Myocyte (in vitro differentiated cells): ENCODE measurements at regions not wholly inside any gene's neighbourhood (a gene's known extent, or its start where the extent isn't known, plus 50 kb on each side); places are given as distances from the start of the nearest gene placed in this dataset.
A peak's percentile ranks its signal among the peaks of the same experiment; 100 is the strongest.

Experiments used
- DNase-seq: peaks from one replicate; pipeline ENCODE4 v3.0.0-alpha.2; 2012; ENCODE audit warnings: low read depth

DNA sequence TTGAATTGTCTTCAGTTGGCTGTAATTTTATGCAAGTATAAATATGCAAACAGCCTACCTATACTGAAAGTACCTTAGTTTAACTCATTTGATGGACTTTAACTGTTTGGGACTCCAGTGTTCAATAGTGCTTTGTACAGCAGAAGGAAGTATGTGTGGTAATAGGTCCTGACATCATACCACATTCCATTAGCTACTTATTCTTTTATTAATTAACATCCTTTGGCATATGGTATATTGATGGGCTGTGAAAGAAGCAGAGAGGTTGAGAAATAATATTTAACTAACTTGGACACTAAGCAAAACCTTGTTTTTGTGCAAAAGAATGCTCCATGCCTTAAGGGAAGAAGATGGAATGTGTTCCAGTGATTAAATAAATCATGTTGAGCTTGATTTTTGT lies 97.6 kb upstream of the SEMA6A start:
- no peak for DNase-seq

DNA sequence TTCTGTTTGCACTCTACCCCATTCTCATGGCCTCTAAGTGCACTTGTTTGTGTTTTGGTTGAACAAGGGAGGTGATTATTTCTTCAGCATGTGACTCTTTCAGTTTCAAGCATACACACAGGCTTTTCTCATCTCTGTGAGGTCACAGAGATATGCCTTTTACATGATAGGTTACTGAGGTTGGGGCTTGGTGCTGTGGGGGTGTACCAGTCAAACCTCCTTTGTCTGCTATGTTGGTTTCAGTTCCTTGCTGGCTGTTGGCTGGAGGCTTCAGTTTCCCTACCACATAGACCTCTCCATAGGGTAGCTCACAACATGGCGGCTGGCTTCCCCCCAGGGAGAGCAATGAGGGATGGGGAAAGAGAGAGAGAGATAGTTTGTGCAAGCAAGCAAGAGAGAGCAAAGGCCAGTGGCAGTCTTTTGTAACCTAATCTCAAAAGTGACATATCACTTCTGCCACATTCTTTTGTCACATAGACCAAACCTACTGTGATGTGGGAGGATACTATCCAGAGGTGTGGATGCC lies 96.7 kb upstream of the SEMA6A start:
- DNase-seq = no peak

- DNase-seq = no peak
Observed at GRCh38 chr5:116669261-116670031, 94.8 kb upstream of the SEMA6A start.

- DNase-seq = no peak
Observed at GRCh38 chr5:116668390-116668789, 93.8 kb upstream of the SEMA6A start.

DNA sequence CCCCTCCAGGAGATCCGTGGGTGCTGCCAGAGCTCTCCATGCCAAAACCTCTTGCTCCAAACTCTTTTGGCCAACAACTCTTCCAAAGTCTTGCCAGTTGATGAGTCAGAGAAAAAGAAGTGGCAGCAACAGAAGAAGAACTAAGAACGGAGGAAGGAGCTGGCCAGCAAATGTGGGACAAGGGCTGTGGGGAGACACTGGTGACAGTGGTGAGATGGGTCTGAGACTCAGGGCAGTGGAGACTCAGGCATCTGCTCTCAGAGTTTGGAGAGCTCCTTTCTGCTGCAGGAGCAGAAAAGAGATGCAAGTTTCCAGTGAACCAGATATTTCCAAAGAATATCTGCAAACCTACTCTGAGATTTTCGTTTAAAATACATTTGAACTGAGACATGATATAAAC lies 92.3 kb upstream of the SEMA6A start:
- DNase-seq = no peak

DNA sequence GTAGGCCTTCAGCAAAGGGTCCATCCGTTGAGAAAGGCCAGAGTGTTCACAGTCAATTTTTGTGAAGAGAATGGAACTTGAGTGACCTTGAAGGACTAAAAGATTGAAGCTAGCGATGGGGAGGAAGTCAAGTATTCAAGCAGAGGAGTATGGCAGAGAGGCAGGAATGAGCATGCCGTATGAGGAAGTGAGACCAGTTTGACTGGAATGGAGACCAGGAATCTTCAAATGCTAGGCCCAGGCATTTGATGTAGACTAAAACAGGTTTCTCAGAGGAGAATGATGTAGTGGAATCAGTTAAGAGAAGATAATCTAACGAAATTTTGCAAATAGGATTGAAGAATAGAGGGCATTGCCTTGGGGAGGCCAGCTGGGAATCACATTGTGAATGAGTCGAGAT lies 90.4 kb upstream of the SEMA6A start:
- DNase-seq = no peak

DNA sequence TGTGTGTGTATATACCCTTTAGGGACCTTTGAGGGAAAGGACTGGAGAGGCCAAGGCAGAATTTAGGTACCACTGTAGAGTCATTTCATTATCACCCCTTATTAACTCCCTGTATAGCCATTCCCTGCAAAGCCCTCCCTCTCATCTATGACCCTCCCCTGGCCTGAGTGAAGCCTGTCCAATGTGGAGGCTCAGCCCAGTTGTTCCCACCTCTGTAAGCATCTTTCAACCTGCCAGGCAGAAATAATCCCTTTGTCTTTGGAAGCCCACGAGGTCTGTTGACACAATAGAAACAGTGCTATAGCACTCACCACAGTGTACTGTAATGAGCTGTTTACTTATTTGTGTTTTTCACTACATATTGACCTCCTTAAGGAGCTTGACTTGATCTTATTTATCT lies 88.5 kb upstream of the SEMA6A start:
- DNase-seq = no peak

GRCh38 chr5:116661419-116661818 lies 86.8 kb upstream of the SEMA6A start:
- no peak for DNase-seq

- DNase-seq = no peak
Observed at GRCh38 chr5:116660929-116661328, 86.3 kb upstream of the SEMA6A start.

DNA sequence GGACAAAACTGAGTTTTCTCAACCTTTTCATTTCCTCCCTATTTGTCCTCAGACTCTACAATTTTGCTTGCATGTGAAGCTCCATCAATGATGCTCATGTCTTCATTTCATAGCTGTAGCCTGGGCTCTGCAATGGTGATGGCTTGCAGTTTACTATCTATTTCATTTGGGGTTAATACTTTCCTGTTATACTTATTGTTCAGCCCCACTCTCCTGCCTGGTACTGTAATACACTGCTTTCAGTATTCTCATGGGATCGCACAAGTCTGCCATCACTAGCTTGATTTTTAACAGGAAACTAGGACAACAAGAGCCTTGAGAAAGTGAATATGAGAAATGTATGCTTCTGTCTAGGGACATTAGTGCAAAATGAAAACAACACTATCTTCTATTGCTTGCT lies 84.2 kb upstream of the SEMA6A start:
- no peak for DNase-seq

DNA sequence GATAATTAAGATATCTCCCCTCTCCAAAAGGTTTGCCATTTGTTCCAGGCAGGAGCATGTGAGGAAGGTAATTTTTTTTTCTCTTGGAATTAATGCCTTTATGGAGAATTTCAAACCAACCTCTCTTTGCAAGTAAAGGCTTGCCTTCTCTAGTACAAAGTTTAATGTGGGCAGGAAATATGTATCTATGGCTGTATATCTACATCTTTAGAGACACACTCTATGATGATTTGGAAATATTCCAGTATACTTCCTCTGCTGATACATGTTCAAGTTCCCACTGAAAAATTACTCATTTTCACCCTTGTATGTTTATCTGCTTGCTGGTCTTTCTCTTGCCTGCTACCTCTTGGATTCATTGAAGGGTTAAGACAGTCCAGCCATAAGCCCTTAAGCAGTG lies 83.5 kb upstream of the SEMA6A start:
- DNase-seq = no peak

DNA sequence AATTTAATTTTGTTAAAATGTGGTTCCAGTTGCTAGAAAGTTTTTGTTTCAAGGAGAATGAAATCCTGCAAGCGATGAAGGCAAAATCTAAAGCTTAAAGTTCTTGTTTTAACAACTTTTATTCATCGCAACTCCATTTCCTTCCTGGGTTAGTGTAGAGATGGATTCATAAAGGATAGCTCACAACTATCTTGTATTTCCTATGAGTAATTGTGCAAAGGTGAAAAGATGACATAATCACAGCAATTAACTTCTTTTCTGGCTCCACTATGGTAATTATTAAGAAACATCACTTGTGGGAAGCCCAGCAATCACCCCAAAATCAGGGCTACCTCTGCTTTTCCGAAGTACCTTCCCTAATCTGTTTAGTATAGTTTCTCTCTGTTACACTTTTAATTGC lies 80.8 kb upstream of the SEMA6A start:
- no peak for DNase-seq

DNA sequence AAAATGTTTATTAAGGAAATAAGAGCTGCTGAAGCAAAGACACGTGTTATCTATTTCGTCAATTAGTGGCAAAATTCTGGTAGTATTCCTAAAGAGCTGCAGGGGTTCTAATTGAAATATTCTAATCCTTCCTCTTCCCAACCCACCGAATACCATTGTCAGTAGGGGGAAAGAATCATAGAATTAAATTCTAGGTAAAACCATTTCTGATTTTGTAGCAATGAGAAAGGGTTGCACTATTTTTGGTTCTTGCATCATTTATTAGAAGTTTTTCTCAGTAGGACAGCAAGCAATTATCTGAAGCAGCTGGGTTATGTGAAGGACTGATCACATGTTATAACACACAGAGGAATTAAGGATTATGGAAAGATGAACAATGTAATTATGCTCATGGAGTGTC lies 80.3 kb upstream of the SEMA6A start:
- no peak for DNase-seq

GRCh38 chr5:116652903-116653302 lies 78.3 kb upstream of the SEMA6A start:
- DNase-seq = peak; percentile 68

- DNase-seq = peak; percentile 87
Observed at GRCh38 chr5:116652196-116652729, 77.6 kb upstream of the SEMA6A start.

DNA sequence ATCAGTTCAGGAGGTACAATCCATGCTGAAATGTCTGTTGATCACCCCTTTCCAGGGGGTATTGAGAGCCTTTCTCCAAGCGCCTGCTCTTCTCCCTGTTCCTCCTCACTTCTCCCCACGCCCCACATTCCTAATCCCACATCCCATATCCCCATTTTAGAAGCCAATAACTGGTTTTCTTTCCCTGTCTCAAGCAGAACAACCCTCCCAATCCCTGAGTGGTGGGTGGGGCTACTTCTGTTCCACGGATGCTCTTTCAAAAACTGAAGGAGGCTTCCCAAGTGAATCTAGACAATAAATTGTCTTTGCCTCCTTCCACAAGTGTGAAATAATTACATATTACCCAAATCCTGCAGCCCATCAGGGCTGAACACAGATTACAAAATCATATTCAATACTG lies 77.0 kb upstream of the SEMA6A start:
- no peak for DNase-seq

- no peak for DNase-seq
Observed at GRCh38 chr5:116650964-116651363, 76.3 kb upstream of the SEMA6A start.

DNA sequence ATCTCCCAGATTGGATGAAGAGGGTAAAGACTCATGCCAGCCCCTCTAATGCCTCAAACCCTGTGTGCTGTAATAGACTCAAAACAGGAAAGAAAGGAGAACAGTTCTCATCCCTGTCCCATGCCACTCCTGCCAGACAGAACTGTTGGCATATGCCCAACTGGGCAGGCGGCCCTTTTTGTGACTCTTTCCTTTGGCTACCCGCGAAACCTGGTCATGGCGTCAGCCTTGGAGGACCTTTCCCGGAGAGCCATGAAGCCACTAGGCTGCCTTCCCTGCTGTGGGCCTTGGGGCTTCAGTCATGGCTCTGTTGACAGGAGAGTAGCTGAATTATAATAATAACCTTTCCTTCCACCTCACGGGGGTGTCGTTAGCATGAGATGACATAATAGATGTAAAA lies 75.9 kb upstream of the SEMA6A start:
- DNase-seq = peak; percentile 3

- no peak for DNase-seq
Observed at GRCh38 chr5:116646611-116647289, 72.1 kb upstream of the SEMA6A start.

DNA sequence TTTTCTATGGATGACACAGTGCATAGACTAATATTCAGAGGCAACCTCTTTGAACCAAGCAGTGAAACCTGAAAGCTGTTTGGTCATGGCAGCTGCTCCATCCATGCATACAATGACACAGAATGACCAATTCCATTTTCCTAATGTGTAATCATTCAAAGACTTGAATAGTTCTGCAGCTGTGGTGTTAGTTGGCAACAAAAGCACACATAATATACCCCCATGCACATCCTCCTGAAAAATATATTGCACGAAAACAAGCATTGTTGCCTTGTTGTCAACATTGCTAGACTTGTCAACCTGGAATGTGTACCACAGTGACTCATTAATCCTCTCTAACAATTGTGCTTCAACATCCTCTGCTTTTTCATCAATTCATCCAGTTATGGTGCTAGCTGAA lies 71.0 kb upstream of the SEMA6A start:
- DNase-seq = no peak

DNA sequence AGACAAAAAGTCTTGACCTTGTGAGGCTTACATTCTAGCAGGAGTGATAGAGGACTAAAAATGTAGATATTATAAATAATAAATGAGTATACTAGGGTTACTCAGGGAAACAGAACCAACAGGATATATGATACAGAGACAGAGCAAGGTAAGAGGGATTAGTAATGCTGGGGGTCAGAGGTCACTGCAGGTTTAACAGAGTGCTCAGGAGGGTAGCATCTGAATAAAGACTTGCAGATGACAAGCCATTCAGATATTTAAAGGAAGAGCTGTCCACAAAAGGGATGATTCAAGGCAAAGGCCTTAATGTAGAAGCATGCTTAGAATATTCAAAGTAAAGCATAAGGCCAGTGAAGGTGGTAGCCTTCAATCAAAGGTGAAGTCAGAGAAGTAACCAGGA lies 65.6 kb upstream of the SEMA6A start:
- DNase-seq = no peak

- DNase-seq = no peak
Observed at GRCh38 chr5:116637149-116637740, 62.6 kb upstream of the SEMA6A start.
